Ishikawa (cell line): ENCODE measurements at regions not wholly inside any gene's neighbourhood (a gene's known extent, or its start where the extent isn't known, plus 50 kb on each side); places are given as distances from the start of the nearest gene placed in this dataset.

Source experiments
- CEBPB ChIP-seq: IDR thresholded peaks from 2 replicates; pipeline ENCODE4 v1.6.1; 2012
- CREB1 ChIP-seq: IDR thresholded peaks from 2 replicates; pipeline ENCODE4 v1.6.1; 2012; ENCODE audit warnings: low read depth
- EGR1 ChIP-seq: IDR thresholded peaks from 2 replicates; pipeline ENCODE4 v1.6.1; 2012
- EP300 ChIP-seq: IDR thresholded peaks from 2 replicates; pipeline ENCODE4 v1.6.1; 2012; ENCODE audit warnings: borderline replicate concordance
- FOXM1 ChIP-seq: IDR thresholded peaks from 2 replicates; pipeline ENCODE4 v1.6.1; 2012; ENCODE audit warnings: low read depth, borderline replicate concordance
- MAX ChIP-seq: IDR thresholded peaks from 2 replicates; pipeline ENCODE4 v1.6.1; 2012
- NFIC ChIP-seq: IDR thresholded peaks from 2 replicates; pipeline ENCODE4 v1.6.1; 2012
- RAD21 ChIP-seq: IDR thresholded peaks from 2 replicates; pipeline ENCODE4 v1.6.1; 2012; ENCODE audit warnings: low read depth
- REST ChIP-seq: IDR thresholded peaks from 2 replicates; pipeline ENCODE4 v1.6.1; 2012; ENCODE audit warnings: low read depth, mild to moderate bottlenecking
- TAF1 ChIP-seq: IDR thresholded peaks from 2 replicates; pipeline ENCODE4 v1.6.1; 2012; ENCODE audit warnings: low read depth, mild to moderate bottlenecking
- TCF12 ChIP-seq: IDR thresholded peaks from 2 replicates; pipeline ENCODE4 v1.6.1; 2012; ENCODE audit warnings: low read depth
- TEAD4 ChIP-seq: IDR thresholded peaks from 2 replicates; pipeline ENCODE4 v1.6.1; 2012
- USF1 ChIP-seq: IDR thresholded peaks from 2 replicates; pipeline ENCODE4 v1.6.1; 2012
- YY1 ChIP-seq: IDR thresholded peaks from 2 replicates; pipeline ENCODE4 v1.6.1; 2012; ENCODE audit warnings: low read depth
- ZBTB7A ChIP-seq: IDR thresholded peaks from 2 replicates; pipeline ENCODE4 v1.6.1; 2012; ENCODE audit warnings: low read depth

- TF ChIP-seq REST, result no peak
- TF ChIP-seq RAD21, result no peak
- TF ChIP-seq MAX, result no peak
- no peak for TF ChIP-seq TCF12
- no peak for TF ChIP-seq TAF1
- TF ChIP-seq TEAD4, result no peak
- TF ChIP-seq USF1, result no peak
- no peak for TF ChIP-seq NFIC
- no peak for TF ChIP-seq EGR1
- no peak for TF ChIP-seq CEBPB
- TF ChIP-seq EP300, result no peak
- TF ChIP-seq YY1, result no peak
- TF ChIP-seq CREB1, result no peak
- no peak for TF ChIP-seq FOXM1
- no peak for TF ChIP-seq ZBTB7A
Measured at GRCh38 chr5:155826611-155827507, 500.1 kb upstream of the SGCD start.

GRCh38 chr5:155827949-155828348, 499.0 kb upstream of the SGCD start:
- TF ChIP-seq TEAD4, result no peak
- no peak for TF ChIP-seq USF1
- no peak for TF ChIP-seq MAX
- TF ChIP-seq TCF12, result no peak
- no peak for TF ChIP-seq CEBPB
- TF ChIP-seq YY1, result no peak
- TF ChIP-seq CREB1, result no peak
- no peak for TF ChIP-seq REST
- TF ChIP-seq ZBTB7A, result no peak
- no peak for TF ChIP-seq EGR1
- no peak for TF ChIP-seq RAD21
- TF ChIP-seq FOXM1, result no peak
- no peak for TF ChIP-seq TAF1
- TF ChIP-seq NFIC, result no peak

- TF ChIP-seq USF1 (no peak), TEAD4 (no peak)
Measured at GRCh38 chr5:155831491-155831890, 495.5 kb upstream of the SGCD start.

GRCh38 chr5:155833287-155833686, 493.7 kb upstream of the SGCD start:
- TF ChIP-seq EP300 (no peak), TCF12 (no peak), YY1 (no peak), EGR1 (no peak), TAF1 (no peak)

- no peak for TF ChIP-seq TCF12
- no peak for TF ChIP-seq FOXM1
- no peak for TF ChIP-seq RAD21
- no peak for TF ChIP-seq CREB1
- no peak for TF ChIP-seq TEAD4
Measured at GRCh38 chr5:155834271-155834975, 492.5 kb upstream of the SGCD start.
